NCI-H345 treated with DMSO at 0.1 percent for 48 hours (cell line): ENCODE measurements at regions not wholly inside any gene's neighbourhood (a gene's known extent, or its start where the extent isn't known, plus 50 kb on each side); places are given as distances from the start of the nearest gene placed in this dataset.

ENCODE experiments used
- DNase-seq: peaks from one replicate; lab custom pipeline; 2025; ENCODE audit not compliant: unreplicated experiment; lab: John Stamatoyannopoulos, UW

DNA sequence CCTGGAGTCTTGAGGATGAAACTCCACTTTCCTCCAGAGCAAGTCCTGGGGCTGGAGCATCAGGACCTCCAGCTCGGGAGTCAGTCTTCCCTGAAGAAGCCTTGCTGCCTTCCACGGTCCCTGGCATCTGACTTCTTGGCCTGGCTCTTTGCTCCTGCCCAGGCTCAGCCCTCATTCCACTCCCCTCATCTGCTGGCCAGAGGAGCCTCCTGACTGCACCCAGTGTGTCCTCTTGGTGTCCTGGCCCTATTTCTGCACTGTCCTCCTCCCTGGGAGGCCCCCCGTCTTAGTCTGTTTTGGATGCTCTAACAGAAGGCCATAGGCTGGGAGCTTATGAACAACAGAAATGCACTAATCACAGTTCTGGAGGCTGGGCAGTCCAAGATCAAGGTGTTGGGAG, 231.5 kb downstream of the LOXHD1 start:
- no peak for DNase-seq

DNA sequence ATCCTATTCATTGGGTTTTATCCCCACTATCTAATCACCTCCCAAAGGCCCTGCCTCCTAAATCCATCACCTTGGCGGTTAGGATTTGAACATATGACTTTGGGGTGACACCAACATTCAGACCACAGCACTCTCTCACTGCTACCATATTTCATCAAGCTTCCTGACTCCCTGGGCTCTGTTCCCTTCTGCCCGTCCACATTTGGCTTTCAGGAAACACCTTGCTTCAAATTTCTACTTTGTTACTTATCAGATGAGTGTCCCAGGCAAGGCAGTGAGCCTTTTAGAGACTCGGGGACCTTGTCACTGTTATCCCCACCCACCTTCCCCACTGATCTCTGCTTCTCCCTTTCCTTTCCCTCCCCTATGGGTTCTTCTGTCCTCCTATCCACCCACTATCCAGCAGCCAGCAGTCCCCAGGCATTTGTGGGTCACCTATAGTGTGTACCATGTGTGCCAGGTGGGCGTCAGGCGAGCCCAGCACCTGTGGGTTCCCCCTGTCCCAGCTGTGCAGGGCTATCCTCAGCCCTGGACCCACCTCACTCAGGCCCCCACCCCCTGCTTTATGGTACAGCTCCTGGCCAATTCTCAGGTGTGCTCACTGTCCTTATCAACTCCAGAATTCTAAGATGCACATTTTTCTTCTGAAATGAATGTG, 230.9 kb downstream of the LOXHD1 start:
- no peak for DNase-seq

DNA sequence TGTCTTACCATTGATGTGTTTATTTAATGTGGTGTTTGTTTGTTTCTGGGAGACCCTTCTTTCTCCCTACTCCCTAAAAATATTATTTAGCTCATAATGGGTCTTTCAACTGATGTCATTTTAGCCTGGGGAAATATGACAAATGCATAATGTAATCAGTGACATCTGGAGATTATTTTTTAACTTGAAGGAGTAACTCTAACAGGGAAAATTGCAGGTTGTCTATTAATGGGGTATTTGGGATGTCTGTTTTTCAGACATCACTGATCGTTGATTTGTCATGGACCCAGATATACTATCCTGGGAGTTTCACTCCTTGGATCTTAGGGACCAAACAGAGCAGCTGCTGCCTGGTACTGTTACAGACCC, 230.4 kb downstream of the LOXHD1 start:
- no peak for DNase-seq
